Activated CD8-positive, alpha-beta memory T cell treated with anti-CD3 and anti-CD28 coated beads for 48 hours (primary cell): ENCODE measurements at regions not wholly inside any gene's neighbourhood (a gene's known extent, or its start where the extent isn't known, plus 50 kb on each side); places are given as distances from the start of the nearest gene placed in this dataset.

ENCODE experiments used
- DNase-seq, 3 experiments: peaks; one replicate each; pipeline ENCODE4 v3.0.0-alpha.2; 2020; ENCODE audit warnings: low read depth in 2 of 3, low spot score in 2 of 3

GRCh38 chr12:97321621-97322020 is 141.0 kb upstream of the RMST start:
- DNase-seq, result no peak

- DNase-seq, result no peak
Measured at GRCh38 chr12:97322388-97322787, 140.2 kb upstream of the RMST start.

GRCh38 chr12:97323154-97323553 is 139.4 kb upstream of the RMST start:
- no peak for DNase-seq

GRCh38 chr12:97324471-97324870 is 138.1 kb upstream of the RMST start:
- no peak for DNase-seq

- DNase-seq, result no peak
Measured at GRCh38 chr12:97335115-97335514, 127.5 kb upstream of the RMST start.

- no peak for DNase-seq
Measured at GRCh38 chr12:97336900-97337751, 125.5 kb upstream of the RMST start.

GRCh38 chr12:97342130-97342529 is 120.5 kb upstream of the RMST start:
- no peak for DNase-seq

- no peak for DNase-seq
Measured at GRCh38 chr12:97347956-97348355, 114.6 kb upstream of the RMST start.

- DNase-seq, result no peak
Measured at GRCh38 chr12:97358361-97358760, 104.2 kb upstream of the RMST start.

GRCh38 chr12:97359021-97359690 is 103.4 kb upstream of the RMST start:
- no peak for DNase-seq

GRCh38 chr12:97363693-97364092 is 98.9 kb upstream of the RMST start:
- no peak for DNase-seq

GRCh38 chr12:97368462-97369163 is 94.0 kb upstream of the RMST start:
- no peak for DNase-seq

- no peak for DNase-seq
Measured at GRCh38 chr12:97375310-97375709, 87.3 kb upstream of the RMST start.

- no peak for DNase-seq
Measured at GRCh38 chr12:97380440-97380839, 82.2 kb upstream of the RMST start.

GRCh38 chr12:97385121-97385520 is 77.5 kb upstream of the RMST start:
- no peak for DNase-seq

- DNase-seq, result no peak
Measured at GRCh38 chr12:97386133-97386581, 76.4 kb upstream of the RMST start.

GRCh38 chr12:97387844-97388243 is 74.8 kb upstream of the RMST start:
- no peak for DNase-seq

GRCh38 chr12:97394657-97395056 is 67.9 kb upstream of the RMST start:
- no peak for DNase-seq

- DNase-seq, result no peak
Measured at GRCh38 chr12:97397008-97397407, 65.6 kb upstream of the RMST start.

GRCh38 chr12:97398704-97399103 is 63.9 kb upstream of the RMST start:
- no peak for DNase-seq

- no peak for DNase-seq
Measured at GRCh38 chr12:97404093-97404492, 58.5 kb upstream of the RMST start.

- no peak for DNase-seq
Measured at GRCh38 chr12:97404543-97404942, 58.1 kb upstream of the RMST start.
